ENCODE measurements at regions not wholly inside any gene's neighbourhood (a gene's known extent, or its start where the extent isn't known, plus 50 kb on each side); places are given as distances from the start of the nearest gene placed in this dataset.
A peak's percentile ranks its signal among the peaks of the same experiment; 100 is the strongest.

- H3K9me3 ChIP-seq (ENCODE audit: low read length), result no peaks in the 10 kb centered on the region
- no peak overlapping the region for H3K4me2 ChIP-seq (ENCODE audit: low read depth, low read length)
- H4K20me1 ChIP-seq (ENCODE audit: insufficient read depth, low read length), result no peaks in the 10 kb centered on the region
- WGBS (ENCODE audit: low lambda C conversion rate), result 2% methylated on average over 3 of the region's 3 CpGs
- H2AFZ ChIP-seq (ENCODE audit: low read length), result no peak overlapping the region
- H3K27me3 ChIP-seq (ENCODE audit: control insufficient read depth in 1 of 2, insufficient read depth in 2 of 2, low read length in 2 of 2), result no peaks in the 10 kb centered on the region
- ChIA-PET CTCF (ENCODE audit: low intra/inter-chr PET ratio, low total read pairs) (no interaction called here), POLR2A (no interaction called here)
- ATAC-seq (no peak), DNase-seq (ENCODE audit: low spot score) (no peak), FAIRE-seq (no peak)
- in situ Hi-C loops (cut with HindIII; ENCODE audit: extremely low pct_ligation_motif_present, low pct_unique_long_range_greater_than_20kb) (no loop called here), intact Hi-C loops (cut with micrococcal nuclease; ENCODE audit: unreplicated experiment) (no loop called here)
- no peaks in the 10 kb centered on the region for H3K79me2 ChIP-seq (ENCODE audit: insufficient read depth, low read length)
- H3K27ac ChIP-seq (ENCODE audit: extremely low read length, insufficient read depth, low read length), result no peak overlapping the region
- no peaks in the 10 kb centered on the region for H3K36me3 ChIP-seq (replicated peaks in 1 of 2; ENCODE audit: control insufficient read depth in 1 of 2, insufficient read depth in 2 of 2, low read length in 2 of 2)
- no peaks in the 10 kb centered on the region for H3K4me1 ChIP-seq (ENCODE audit: insufficient read depth, low read length)
- H3K4me3 ChIP-seq (replicated peaks in 1 of 3; ENCODE audit: insufficient read depth in 1 of 3, low read depth in 2 of 3, low read length in 3 of 3), result no peak overlapping the region
- no peak overlapping the region for H3K9ac ChIP-seq (ENCODE audit: insufficient read depth, low read depth, low read length)
- no TSS peak for BruUV-seq (replicated peaks)
- TF ChIP-seq MAFF (IDR thresholded peaks at IDR 0.05; ENCODE audit: low read depth, low read length) (peak; percentile 50), GFI1 (CRISPR knock-in tag; IDR thresholded peaks at IDR 0.05; ENCODE audit: borderline replicate concordance) (no peak), TFAP4 (IDR thresholded peaks at IDR 0.05; ENCODE audit: borderline replicate concordance, low read depth) (no peak), MAFK (conservative IDR thresholded peaks at IDR 0.05 in 1 of 2, IDR thresholded peaks at IDR 0.05 in 1 of 2; ENCODE audit: low read length in 2 of 2) (peak; percentile 20 to 62; a peak in 3 of 4 replicates), ATF4 (CRISPR knock-in tag; IDR thresholded peaks at IDR 0.05) (no peak), ZNF761 (CRISPR knock-in tag; conservative IDR thresholded peaks at IDR 0.05) (no peak), HIC2 (CRISPR knock-in tag; IDR thresholded peaks at IDR 0.05; ENCODE audit: low read depth) (no peak), ZNF768 (CRISPR knock-in tag; IDR thresholded peaks at IDR 0.05) (no peak), ZNF232 (CRISPR knock-in tag; IDR thresholded peaks at IDR 0.05; ENCODE audit: borderline replicate concordance) (no peak), ZFAT (CRISPR knock-in tag; conservative IDR thresholded peaks at IDR 0.05) (no peak), ZNF878 (CRISPR knock-in tag; IDR thresholded peaks at IDR 0.05) (no peak), CREBL2 (CRISPR knock-in tag; IDR thresholded peaks at IDR 0.05; ENCODE audit: borderline replicate concordance) (no peak), SMC3 (IDR thresholded peaks at IDR 0.05; ENCODE audit: low read length) (no peak), PRDM15 (CRISPR knock-in tag; IDR thresholded peaks at IDR 0.05) (no peak)
- TF ChIP-seq, protein P1, sequence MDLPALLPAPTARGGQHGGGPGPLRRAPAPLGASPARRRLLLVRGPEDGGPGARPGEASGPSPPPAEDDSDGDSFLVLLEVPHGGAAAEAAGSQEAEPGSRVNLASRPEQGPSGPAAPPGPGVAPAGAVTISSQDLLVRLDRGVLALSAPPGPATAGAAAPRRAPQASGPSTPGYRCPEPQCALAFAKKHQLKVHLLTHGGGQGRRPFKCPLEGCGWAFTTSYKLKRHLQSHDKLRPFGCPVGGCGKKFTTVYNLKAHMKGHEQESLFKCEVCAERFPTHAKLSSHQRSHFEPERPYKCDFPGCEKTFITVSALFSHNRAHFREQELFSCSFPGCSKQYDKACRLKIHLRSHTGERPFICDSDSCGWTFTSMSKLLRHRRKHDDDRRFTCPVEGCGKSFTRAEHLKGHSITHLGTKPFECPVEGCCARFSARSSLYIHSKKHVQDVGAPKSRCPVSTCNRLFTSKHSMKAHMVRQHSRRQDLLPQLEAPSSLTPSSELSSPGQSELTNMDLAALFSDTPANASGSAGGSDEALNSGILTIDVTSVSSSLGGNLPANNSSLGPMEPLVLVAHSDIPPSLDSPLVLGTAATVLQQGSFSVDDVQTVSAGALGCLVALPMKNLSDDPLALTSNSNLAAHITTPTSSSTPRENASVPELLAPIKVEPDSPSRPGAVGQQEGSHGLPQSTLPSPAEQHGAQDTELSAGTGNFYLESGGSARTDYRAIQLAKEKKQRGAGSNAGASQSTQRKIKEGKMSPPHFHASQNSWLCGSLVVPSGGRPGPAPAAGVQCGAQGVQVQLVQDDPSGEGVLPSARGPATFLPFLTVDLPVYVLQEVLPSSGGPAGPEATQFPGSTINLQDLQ (CRISPR knock-in tag; IDR thresholded peaks at IDR 0.05), result no peak
Observed at GRCh38 chr3:132124096-132124495, 89.3 kb upstream of the CPNE4 start.

All from HepG2 (cell line).